ENCODE measurements at regions not wholly inside any gene's neighbourhood (a gene's known extent, or its start where the extent isn't known, plus 50 kb on each side); places are given as distances from the start of the nearest gene placed in this dataset.

- TF ChIP-seq CTCF (IDR thresholded peaks at IDR 0.05) (no peak), POLR2AphosphoS5 (IDR thresholded peaks at IDR 0.05; ENCODE audit: insufficient read depth in 1 of 2, low read depth in 1 of 2) (no peak), POLR2A (IDR thresholded peaks at IDR 0.05) (no peak)
- intact Hi-C loops (cut with DNase I) = no loop called here
- H3K9me3 ChIP-seq = no peaks in the 10 kb centered on the region
- H3K36me3 ChIP-seq = no peaks in the 10 kb centered on the region
- no peaks in the 10 kb centered on the region for H3K27me3 ChIP-seq
- no peak for DNase-seq (ENCODE audit: extremely low spot score in 2 of 2)
- no peak overlapping the region for H3K4me3 ChIP-seq
- no peaks in the 10 kb centered on the region for H3K4me1 ChIP-seq
- H3K27ac ChIP-seq = no peak overlapping the region
These were observed 90.9 kb upstream of the FAT1 start for GRCh38 chr4:186814535-186815070.

- Histone ChIP-seq H3K4me3 (no peak overlapping the region), H3K36me3 (no peaks in the 10 kb centered on the region), H3K4me1 (no peaks in the 10 kb centered on the region), H3K27ac (no peak overlapping the region), H3K27me3 (no peaks in the 10 kb centered on the region), H3K9me3 (no peaks in the 10 kb centered on the region)
- DNase-seq (ENCODE audit: extremely low spot score in 2 of 2) = no peak
- intact Hi-C loops (cut with DNase I) = no loop called here
- TF ChIP-seq POLR2AphosphoS5 (IDR thresholded peaks at IDR 0.05; ENCODE audit: insufficient read depth in 1 of 2, low read depth in 1 of 2) (no peak), POLR2A (IDR thresholded peaks at IDR 0.05) (no peak), CTCF (IDR thresholded peaks at IDR 0.05) (no peak)
These were observed 95.9 kb upstream of the FAT1 start for GRCh38 chr4:186819342-186820086.

DNA sequence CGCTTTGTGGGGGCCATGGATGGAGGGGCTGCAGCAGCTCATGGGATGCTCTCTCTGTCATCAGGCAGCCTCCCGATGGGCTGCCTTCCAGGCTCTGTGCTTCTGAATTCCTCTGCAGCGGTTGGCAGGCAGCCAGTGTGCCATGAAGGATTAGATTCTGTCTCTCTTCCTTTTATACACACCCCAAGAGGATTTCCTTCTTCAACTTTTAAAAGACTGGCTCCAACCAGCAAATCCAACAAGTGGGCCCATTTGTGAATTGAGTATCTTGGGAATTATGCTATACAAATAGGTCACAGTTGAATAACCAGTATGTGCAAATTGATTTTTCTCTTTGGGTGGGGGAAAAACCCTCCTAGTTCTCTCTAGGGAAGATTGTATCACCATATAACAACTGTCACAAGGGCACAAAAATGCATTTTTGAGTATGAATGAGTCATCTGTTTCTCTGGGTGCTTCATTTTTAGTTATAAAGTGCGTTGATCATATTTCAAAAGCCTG lies 96.8 kb upstream of the FAT1 start:
- no peaks in the 10 kb centered on the region for H3K27me3 ChIP-seq

DNA sequence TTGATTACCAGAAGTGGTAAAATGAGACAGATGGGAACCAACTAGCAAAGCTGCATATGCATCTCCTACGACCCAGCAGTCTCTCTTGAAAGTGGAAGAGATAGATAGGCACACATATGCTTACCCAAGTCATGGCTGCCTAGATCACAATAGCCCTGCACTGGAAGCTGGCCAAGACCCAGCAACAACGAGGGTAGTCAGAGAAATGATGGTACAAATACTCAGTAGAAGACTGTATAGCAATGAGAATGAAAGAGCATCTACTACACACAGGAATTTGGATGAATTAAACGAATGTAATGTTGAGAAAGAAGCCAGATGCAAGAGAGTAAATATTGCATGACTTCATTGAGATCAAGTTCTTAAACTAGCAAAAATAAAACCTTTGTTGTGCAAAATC lies 100.3 kb upstream of the FAT1 start:
- TF ChIP-seq CTCF (IDR thresholded peaks at IDR 0.05) = no peak
- no peak for TF ChIP-seq POLR2AphosphoS5 (IDR thresholded peaks at IDR 0.05; ENCODE audit: insufficient read depth in 1 of 2, low read depth in 1 of 2)
- TF ChIP-seq POLR2A (IDR thresholded peaks at IDR 0.05) = no peak
- intact Hi-C loops (cut with DNase I) = no loop called here
- Histone ChIP-seq H3K27me3 (no peaks in the 10 kb centered on the region), H3K36me3 (no peaks in the 10 kb centered on the region), H3K4me3 (no peak overlapping the region), H3K27ac (no peak overlapping the region), H3K4me1 (no peaks in the 10 kb centered on the region), H3K9me3 (no peaks in the 10 kb centered on the region)
- no peak for DNase-seq (ENCODE audit: extremely low spot score in 2 of 2)

More for the DNA sequence above, 96.8 kb upstream of the FAT1 start:
- Histone ChIP-seq H3K36me3 (no peaks in the 10 kb centered on the region), H3K4me1 (no peaks in the 10 kb centered on the region), H3K27ac (no peak overlapping the region), H3K9me3 (no peaks in the 10 kb centered on the region), H3K4me3 (no peak overlapping the region)
- no peak for DNase-seq (ENCODE audit: extremely low spot score in 2 of 2)
- intact Hi-C loops (cut with DNase I) = no loop called here
- TF ChIP-seq CTCF (IDR thresholded peaks at IDR 0.05) (no peak), POLR2A (IDR thresholded peaks at IDR 0.05) (no peak), POLR2AphosphoS5 (IDR thresholded peaks at IDR 0.05; ENCODE audit: insufficient read depth in 1 of 2, low read depth in 1 of 2) (no peak)

DNA sequence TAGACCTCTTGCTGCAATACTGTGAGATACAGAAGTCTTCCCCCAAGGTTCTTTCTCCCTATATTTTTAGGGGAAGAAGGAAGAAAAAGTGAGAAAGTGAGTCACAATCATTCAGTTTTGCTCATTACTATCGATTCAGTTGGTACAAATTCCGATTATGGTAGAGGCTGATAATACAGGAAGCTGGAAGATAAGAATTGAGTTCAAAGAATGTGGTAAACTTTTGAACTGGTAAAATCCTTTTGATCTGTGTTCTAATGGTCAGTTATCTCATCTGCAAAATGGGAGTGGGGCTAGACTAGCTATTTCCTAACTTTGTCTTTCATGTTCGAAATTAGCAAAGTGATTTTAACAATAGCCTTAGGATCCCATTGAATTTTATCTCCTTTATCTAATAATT lies 101.4 kb upstream of the FAT1 start:
- Histone ChIP-seq H3K4me3 (no peak overlapping the region), H3K27ac (no peak overlapping the region), H3K36me3 (no peaks in the 10 kb centered on the region), H3K4me1 (no peaks in the 10 kb centered on the region), H3K9me3 (no peaks in the 10 kb centered on the region), H3K27me3 (no peaks in the 10 kb centered on the region)
- TF ChIP-seq POLR2AphosphoS5 (IDR thresholded peaks at IDR 0.05; ENCODE audit: insufficient read depth in 1 of 2, low read depth in 1 of 2) = no peak
- no peak for TF ChIP-seq CTCF (IDR thresholded peaks at IDR 0.05)
- TF ChIP-seq POLR2A (IDR thresholded peaks at IDR 0.05) = no peak
- no peak for DNase-seq (ENCODE audit: extremely low spot score in 2 of 2)
- intact Hi-C loops (cut with DNase I) = no loop called here
